IPS DF 4.7 (cell line): ENCODE measurements at regions not wholly inside any gene's neighbourhood (a gene's known extent, or its start where the extent isn't known, plus 50 kb on each side); places are given as distances from the start of the nearest gene placed in this dataset.

Experiments
- DNase-seq: peaks from one replicate; pipeline ENCODE4 v3.0.0-alpha.2; 2013; ENCODE audit warnings: low spot score; ENCODE audit errors: extremely low read depth

DNA sequence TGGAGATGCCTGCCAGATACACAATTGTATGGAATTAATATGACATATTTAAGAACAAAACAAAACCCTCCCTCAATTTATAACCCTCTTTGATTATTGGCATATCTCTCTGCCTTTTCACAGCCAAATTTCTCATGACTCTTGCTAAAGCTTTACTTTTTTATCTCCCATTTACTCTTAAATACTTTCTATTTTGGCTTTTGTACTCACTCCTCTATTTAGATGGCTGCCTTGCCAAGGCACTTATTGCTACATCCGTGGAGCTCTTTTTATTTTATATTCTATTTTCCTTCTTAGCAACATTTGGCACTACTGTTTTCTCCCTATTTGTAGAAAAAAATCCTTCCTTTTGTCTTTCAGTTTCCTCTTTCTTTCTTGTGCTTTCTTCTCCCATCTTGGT is 466.4 kb upstream of the CWC22 start:
- DNase-seq: no peak

DNA sequence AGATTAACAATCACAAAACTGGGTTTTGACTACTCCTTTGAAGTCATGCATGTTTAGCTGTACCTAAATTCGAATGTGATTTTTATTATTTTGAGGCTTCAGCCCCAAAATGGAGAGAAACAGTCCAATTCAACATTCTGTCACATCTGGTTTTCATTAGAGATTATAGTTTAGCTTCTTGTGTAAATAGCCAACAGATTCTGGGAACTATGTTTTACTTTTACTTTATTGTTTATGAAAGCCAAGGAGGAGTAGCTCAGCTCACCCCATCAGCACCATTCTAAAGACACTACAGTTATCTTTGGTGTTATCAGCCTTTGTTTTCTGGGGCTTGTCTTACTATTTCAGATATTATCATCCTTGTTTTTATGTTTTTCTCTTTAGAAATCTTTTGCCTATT is 465.0 kb upstream of the CWC22 start:
- DNase-seq: no peak

DNA sequence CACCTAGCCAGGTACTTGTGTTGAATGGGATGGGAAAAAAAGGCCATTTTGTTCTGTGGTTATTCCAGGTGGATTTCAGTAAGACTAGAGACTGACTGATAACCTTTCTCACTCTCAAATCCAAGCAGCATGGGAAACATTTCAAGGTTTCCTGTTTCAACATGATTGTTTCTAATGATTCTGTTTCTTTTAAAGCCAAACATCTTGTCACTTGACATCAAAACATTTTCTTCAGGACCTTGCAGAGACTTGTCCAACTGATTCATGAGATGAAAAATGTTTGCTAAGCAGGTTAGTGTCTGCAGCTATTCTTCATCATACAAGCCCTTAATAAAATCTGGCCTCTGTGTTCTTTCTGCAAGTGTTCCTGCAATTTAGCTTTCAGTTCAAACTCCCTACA is 456.5 kb upstream of the CWC22 start:
- DNase-seq: no peak

DNA sequence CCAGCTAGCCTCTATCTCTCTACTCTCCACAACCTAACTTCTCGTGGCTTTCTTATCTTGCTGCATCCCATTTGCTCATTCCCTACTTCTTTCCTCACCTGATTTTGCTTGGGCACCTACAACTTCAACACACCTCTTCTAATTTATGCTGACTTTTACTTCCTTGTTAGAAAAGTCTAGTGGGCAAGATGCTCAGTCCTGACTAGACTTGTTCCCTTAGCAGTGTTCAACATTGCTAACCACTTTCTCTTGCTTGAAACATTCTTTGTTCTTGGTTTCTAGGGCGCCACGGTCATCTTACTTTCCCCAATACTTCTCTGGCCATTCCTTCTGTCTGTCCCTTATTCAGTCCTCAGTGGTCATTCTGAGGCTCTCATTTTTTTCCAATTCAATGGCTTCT is 454.7 kb upstream of the CWC22 start:
- DNase-seq: no peak

DNA sequence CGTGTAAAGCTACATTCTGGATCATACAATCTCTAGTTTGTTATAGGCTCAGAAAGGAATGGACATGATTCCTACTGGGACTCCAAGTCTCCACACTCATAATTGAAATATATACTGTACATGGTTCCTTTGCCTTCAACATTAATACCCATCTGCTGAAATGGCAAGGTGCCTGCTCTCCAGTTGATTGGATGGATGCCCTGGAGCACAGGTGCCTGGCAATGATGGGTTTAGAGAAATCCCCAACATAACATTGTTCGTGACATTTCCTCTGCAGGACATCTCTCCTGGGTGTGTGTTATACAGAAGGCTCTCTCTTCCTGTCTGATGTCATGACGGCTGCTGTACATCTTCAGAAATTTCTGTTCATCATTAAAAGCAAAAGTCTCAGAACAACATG is 449.7 kb upstream of the CWC22 start:
- no peak for DNase-seq

DNA sequence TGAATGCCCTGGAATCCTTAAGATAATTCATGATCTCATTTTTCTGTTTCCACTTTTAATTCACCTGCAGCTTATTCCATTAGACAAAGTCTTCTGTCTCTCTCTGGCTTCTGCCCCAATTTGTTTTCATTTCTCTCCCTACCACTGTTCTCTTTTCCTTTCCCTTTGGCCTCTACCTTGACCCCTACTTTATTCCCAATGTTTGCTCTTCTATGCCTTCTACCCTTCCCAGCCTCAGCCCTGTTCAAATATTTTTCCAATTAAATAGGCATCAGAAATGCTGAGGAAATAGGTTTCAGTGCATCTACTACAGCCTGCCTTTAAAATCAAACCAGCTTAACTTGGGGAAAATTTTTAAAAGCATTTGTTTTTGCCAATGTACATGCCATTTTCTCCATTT is 443.7 kb upstream of the CWC22 start:
- no peak for DNase-seq

DNA sequence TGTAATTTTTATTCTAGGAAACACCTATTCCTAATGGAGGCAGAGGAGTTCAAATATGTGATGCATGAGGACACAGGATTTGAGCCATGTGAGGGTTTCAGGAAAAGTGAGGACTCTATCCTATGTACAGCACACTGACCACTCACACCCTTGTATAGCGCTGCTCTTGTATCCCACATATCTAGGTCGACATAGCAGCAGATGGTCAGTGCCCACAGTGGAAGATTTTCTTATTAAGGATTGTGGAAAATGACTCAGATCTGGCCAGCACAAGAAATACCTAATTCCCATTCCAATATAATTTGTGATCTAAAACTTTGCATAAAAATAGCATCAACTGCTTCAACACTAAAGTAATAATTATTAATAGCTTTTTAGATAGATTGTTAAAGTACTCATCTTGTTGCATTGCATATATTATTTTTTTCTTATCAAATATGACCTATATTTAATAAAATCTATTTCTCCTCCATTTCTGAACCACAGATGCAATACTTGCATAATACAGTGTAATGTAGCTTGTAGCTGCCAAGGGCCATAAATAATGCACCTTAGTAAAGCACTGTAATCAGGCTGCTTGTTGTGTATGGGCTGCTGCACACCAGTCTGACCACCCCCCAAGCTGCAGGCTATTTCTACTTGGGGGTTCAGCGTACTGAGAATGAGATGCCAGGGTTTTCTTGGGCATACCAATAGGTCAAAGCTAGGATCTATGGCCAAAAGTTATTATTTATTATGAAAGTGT is 442.2 kb upstream of the CWC22 start:
- no peak for DNase-seq

DNA sequence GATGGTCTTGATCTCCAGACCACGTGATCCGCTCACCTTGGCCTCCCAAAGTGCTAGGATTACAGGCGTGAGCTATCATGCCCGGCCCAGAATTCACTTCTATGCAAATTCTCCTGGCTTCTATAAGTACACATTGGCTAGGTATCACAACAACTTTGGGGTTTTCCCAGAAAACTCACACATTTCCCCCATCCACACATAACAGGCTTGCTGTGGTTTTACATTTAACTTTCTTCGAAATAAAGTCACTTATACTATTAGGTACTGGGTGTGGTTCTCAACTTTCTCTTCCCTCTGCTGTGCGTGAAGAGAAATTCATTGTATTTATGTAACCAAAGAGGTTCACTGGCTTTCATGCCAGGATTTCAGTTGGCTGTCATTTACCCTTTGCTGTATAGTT is 439.4 kb upstream of the CWC22 start:
- DNase-seq: no peak

DNA sequence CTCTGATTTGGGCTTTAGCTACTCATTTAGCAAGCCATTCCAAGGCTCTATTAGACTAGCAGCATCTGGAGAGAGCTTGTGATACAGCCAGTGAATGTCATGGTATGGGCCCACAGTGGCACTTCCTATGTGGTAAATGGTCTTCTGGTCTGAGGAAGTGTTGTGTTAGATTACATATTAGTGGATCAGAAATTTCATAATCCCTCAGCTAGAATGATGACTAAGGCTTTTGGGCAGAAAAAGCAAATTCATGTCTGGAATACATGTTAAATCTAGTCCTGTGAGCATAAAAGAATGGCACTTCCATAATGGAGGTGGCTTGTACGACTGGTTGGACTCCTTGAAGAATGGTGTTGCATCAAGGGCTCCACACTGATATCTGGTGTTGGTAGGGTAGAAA is 436.8 kb upstream of the CWC22 start:
- no peak for DNase-seq

DNA sequence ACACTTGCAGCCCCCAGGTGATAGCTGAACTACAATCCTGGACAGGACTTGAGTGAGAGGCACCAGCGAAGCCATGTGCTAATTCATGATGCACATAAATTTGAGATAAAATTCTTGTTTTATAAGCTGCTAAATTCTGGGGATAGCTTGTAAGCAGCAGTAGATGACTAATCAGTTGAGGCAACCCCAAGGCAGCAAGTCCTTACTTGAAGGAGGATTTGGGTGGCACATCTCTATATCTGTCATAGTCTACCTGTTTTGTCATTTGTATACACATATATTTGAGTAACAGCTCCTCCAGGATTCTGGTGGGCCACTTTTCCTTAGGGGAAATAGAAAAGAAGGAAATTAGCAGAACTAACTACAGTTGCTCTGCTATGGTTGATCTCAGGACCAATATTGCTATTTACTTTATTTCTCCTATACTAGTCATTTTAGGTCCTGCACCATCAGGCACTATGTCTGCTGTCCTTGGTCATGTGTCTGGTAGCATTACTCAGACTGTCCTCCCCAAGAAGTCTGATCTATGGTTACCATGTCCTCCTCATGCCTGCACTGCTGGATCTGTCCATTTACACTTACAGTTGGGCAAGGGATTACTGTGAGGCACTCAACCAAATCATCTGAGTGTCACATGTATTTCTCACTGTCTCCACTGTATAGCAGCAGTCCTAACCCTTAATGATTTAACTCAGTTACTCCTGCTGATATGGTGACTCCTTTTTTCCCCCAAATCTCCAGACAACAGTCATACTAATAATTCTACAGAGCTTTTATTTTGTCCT is 436.0 kb upstream of the CWC22 start:
- DNase-seq: no peak

DNA sequence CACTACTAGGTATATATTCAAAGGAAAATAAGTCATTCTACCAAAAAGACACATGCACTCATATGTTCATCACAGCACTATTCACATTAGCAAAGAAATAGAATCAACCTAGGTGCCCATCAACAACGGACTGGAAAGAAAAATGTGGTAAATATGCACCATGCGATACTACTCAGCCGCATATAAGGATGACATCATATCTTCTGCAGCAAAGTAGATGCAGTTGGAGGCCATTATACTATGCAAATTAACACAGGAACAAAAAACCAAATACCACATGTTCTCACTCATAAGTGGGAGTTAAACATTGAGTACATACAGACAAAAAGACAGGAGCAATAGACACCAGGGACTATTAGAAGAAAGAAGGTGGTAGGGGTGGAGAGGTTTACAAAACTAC is 412.1 kb upstream of the CWC22 start:
- DNase-seq: no peak

DNA sequence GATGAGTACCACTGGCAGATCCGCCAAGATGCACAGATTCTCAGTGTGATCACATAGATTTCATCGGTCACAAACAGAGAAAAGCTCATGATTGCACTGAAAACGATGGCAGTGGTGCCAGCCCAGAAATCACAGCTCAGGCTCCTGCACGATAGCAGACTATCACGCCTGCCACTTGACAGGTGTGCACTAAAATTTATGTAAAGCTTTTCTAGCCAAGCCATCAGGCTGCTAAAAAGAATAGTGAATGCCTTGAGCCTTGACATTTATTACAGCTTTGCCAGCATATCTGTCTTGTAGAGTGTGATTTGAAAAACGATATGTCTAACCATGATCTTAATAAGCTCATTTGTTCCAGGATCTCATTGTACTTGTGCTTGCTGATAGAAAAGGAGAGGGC is 409.5 kb upstream of the CWC22 start:
- no peak for DNase-seq

DNA sequence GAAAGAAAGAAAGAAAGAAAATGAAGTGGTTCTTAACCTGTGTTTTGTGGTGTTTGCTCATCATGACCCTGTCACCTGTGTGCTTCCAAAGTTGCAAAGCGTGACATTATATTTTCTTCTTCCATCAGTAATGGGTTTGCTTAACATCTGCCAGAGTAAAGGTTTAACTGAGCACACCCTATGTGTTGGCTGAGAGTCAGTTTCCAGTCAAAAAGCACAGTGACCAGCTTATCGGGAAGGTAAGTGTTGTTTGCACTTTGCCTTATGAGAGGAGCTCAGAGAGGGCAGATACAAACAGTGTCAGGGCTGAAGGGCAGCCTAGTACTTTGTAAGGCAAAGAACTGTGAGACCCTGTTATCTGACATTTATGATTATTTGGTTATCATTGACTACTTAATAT is 406.2 kb upstream of the CWC22 start:
- no peak for DNase-seq

DNA sequence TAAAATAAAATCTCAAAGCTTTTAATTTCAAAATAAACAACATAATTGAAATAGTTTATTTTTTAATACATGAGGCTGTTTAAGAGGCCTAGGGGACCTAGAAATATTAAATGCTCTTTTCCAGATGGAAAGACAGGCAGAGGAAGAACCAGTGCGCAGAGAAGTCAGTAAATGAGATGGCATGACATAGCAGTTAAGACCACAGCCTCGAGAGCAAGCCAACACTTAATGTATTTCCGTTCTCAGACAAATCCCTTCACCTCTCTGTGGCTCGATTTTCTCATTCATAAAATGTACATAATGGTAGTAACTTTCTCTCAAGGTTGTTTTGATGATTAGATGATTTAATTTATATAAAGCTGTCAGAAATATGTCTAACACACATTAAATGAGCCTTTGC is 405.1 kb upstream of the CWC22 start:
- DNase-seq: no peak

DNA sequence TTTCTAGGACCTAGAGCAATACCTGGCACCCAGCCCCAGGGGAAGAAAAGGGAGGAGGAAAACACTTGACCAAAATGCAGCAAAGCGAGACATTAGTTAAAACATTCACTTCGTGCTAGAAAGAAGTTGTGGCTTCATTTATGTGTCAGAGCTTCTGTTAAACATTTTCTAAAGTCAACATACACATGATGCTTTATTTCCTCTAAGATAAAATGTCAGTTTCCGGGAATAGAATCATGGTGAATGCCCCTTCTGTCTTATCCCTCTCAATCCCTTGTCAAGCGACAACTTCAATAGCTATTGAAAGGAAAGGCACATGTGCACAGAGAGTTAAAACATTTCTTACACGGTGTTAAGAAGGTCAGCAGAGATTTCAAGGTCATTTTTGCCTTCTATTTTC is 404.6 kb upstream of the CWC22 start:
- no peak for DNase-seq

DNA sequence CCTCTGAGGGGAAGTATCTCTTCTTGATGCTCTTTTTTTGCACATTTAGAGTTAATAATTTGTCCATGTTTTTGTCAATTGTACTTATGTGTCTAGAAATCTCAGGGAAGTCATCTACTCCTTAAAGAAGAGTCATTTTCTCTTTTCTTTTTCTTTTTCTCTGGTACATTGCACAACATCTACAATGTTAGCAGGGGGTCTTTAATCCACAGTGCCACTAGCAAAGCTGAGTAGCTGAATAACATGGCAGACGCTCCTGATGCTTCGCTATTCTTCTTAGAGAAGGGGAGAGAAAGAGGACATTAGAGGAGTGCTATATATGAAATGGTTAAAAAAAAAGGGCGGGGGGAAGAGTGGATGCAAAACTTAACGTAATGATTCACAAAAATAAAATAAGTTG is 399.6 kb upstream of the CWC22 start:
- DNase-seq: no peak

DNA sequence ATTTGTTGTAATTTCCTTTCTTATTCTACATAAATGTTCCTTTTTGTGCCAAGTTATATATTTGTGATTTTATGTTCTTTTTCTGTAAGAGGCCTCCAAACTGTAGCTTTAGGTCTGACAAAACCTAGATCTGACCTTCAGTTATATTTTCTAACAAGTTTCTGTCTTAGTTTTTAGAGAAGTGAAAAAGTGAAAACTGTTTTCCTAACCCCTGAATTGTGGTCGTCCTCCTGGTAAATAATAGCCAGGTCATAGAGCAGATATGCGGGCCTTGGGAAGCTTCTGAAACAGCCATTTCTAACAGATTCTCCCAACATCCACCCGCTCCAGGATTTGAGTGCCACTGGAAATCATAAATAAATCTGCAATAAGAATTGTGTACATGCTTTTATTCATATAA is 398.4 kb upstream of the CWC22 start:
- no peak for DNase-seq

DNA sequence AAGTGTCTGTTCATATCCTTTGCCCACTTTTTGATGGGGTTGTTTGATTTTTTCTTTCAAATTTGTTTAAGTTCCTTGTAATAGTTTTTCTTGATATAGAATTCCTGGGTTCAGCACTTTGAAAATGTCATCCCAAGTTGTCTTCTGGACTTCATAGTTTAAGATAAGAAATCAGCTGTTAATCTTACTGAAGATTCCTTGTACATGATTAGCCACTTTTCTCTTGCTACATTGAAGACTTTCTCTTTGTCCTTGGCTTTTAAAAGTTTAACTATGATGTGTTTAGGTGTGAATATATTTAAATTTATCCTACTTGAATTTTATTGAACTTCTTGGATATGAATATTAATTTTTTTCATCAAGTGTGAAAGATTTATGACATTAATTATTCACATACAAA is 387.2 kb upstream of the CWC22 start:
- no peak for DNase-seq

DNA sequence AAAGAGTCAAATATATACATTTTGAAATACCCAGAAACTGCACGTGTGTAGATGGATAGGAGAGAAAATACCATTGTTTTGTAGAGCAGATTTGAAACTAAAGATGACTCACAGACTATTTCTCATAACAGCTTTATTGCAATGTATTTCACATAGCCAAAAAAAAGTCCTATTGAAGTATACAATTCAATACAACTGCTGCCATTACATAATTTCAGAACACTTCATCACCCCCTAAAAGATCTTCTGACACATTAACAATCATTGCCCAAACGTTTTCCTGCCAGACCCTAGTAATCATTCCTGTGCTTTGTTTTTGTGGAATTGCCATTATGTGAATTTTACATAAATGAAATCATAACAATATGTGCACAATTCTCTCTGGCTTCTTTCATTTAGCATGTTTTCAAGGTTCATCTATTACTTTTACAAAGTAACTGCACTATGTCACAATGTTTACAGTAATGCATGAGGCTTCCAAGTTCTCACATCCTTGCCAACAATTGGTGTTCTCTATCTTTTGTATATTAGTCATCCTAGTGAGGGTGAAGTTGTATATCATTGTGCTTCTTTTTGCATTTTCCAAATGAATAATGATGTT is 378.6 kb upstream of the CWC22 start:
- no peak for DNase-seq

DNA sequence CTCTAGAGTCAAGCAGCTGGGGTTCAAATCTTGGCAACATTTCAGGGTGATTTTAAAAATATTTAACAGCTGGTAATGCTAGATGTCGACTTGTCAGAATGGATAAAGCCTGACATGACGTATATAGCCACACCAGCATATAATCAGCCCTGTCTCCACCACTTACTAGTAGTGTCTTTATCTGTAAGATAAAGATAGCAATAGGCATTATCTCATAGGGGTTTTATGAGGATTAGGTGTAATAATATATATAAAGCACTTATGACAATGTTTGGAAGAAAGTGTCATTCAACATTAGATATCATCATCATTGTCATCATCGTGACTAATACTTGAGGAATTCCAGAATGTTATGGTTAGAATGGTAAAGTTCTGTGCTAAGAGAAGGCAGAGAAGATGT is 369.0 kb upstream of the CWC22 start:
- DNase-seq: no peak

DNA sequence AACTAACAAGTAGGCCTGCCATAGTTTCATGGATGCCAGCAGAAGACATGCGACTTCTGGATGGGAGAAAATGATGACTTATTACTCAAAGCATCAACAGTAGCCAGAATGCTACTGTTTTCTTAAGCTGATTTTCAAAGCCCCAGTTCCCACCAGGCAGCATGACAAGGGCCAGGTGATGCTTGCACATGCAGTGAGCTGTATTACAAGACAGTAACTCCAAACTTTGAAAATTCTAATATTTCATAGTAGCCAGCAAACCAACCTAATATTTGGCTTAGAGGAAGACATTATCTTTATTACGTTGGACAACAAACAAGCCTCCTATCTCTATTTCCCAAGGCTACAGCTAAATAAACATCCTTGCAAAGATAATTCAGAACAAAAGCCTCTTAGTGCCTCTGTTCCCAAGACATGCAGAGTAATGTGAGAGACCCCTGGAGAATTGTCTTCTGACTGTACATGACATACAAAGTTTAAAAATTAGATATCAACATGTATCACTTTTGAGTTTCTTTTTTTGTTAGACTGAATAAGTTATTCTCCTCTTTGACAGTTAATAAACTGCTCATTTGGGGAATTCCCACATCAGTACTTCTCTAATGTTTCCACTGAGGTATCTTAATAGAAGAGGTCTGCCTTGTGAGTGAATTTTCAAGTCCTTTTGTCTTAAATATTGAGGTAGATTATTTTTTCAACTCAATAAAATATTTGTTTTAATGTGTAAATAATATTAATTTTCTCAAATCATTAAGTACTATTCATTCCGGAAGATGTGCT is 367.6 kb upstream of the CWC22 start:
- DNase-seq: no peak
